GM12878 (cell line): ENCODE measurements at regions not wholly inside any gene's neighbourhood (a gene's known extent, or its start where the extent isn't known, plus 50 kb on each side); places are given as distances from the start of the nearest gene placed in this dataset.

Source experiments
- ATAC-seq: fragments of 200-7000 bp; cut with Tn5 transposase; 3 replicates; pipeline ENCODE4 v1.9.1; 2020; ENCODE audit warnings: mild to moderate bottlenecking, moderate library complexity
- BruUV-seq: library from RNA; stranded (reverse); fragments of 400-500 nt; replicated peaks from 2 replicates; lab custom pipeline; 2021; lab: Mats Ljungman, UMichigan
- CTCF ChIA-PET: fragments of 300-600 bp; sonication (Branson Sonifier 250); formaldehyde crosslinking; extraction: SDS; loops from one replicate; lab custom pipeline; 2021; ENCODE audit warnings: inconsistent platforms; lab: Yijun Ruan, JAX
- POLR2A ChIA-PET: fragments of 350-600 bp; formaldehyde crosslinking; extraction: SDS; loops from one replicate; lab custom pipeline; 2021; ENCODE audit warnings: inconsistent platforms; lab: Charles Lee
- RAD21 ChIA-PET: fragments of 300-600 bp; sonication (Branson Sonifier 250); formaldehyde crosslinking; loops from one replicate; lab custom pipeline; 2023; ENCODE audit warnings: antibody characterized with exemption; ENCODE audit not compliant: unreplicated experiment; lab: Charles Lee
- SMC1A ChIA-PET: fragments of 300-600 bp; sonication (Branson Sonifier 250); formaldehyde crosslinking; loops from one replicate; lab custom pipeline; 2023; ENCODE audit not compliant: unreplicated experiment, uncharacterized antibody; lab: Charles Lee
- DNase-seq: peaks from one replicate; pipeline ENCODE4 v3.0.0-alpha.2; 2011; ENCODE audit warnings: low read depth, low spot score
- FAIRE-seq: peaks from 3 replicates; lab custom pipeline; 2011; peaks lifted over from hg19 to GRCh38; lab: Jason Lieb, UNC
- H2AFZ ChIP-seq: 2 replicates; pipeline ENCODE4 v1.6.0; 2011; ENCODE audit warnings: low read depth, low read length, control low read depth; ENCODE audit not compliant: control insufficient read depth
- H3K27ac ChIP-seq: 2 replicates; pipeline ENCODE4 v1.5.1; 2011; ENCODE audit warnings: control low read depth; ENCODE audit not compliant: control insufficient read depth, insufficient read depth
- H3K27me3 ChIP-seq, 2 experiments: replicated peaks in 1 of 2; 2 replicates each; pipeline versions ENCODE4 v1.6.0 to v1.6.1; 2011; ENCODE audit warnings: low read length in 1 of 2; ENCODE audit not compliant: control insufficient read depth in 2 of 2, insufficient read depth in 2 of 2
- H3K36me3 ChIP-seq, 2 experiments: 2 replicates each; pipeline ENCODE4 v1.5.1; 2011; ENCODE audit warnings: low read length in 1 of 2; ENCODE audit not compliant: control insufficient read depth in 2 of 2, insufficient read depth in 2 of 2
- H3K4me1 ChIP-seq: 2 replicates; pipeline ENCODE4 v1.6.1; 2011; ENCODE audit warnings: mild to moderate bottlenecking, low read length, moderate library complexity, mixed read lengths; ENCODE audit not compliant: control insufficient read depth, insufficient read depth
- H3K4me2 ChIP-seq: 2 replicates; pipeline ENCODE4 v1.6.0; 2011; ENCODE audit warnings: control low read depth; ENCODE audit not compliant: control insufficient read depth, insufficient read depth
- H3K4me3 ChIP-seq: fragments of 200-600 bp; sonication (generic); 2 replicates; pipeline ENCODE4 v1.5.1; 2016
- H3K79me2 ChIP-seq: 2 replicates; pipeline ENCODE4 v1.6.0; 2011; ENCODE audit warnings: low read length; ENCODE audit not compliant: control insufficient read depth, insufficient read depth
- H3K9ac ChIP-seq: 2 replicates; pipeline ENCODE4 v1.8.0; 2011; ENCODE audit warnings: low read length, control low read depth, mixed read lengths; ENCODE audit not compliant: control insufficient read depth, insufficient read depth
- H3K9me3 ChIP-seq: replicated peaks from 3 replicates; pipeline ENCODE4 v1.5.1; 2011; ENCODE audit warnings: mild to moderate bottlenecking, low read length; ENCODE audit not compliant: control insufficient read depth, insufficient read depth
- H4K20me1 ChIP-seq: 2 replicates; pipeline ENCODE4 v1.6.0; 2011; ENCODE audit not compliant: control insufficient read depth, insufficient read depth
- BACH1 ChIP-seq: fragments of 450-650 bp; IDR thresholded peaks from 2 replicates; pipeline ENCODE4 v1.6.1; 2017; ENCODE audit warnings: mild to moderate bottlenecking, borderline replicate concordance
- BHLHE40 ChIP-seq, 2 experiments: fragments of 450-650 bp in 1 of 2; IDR thresholded peaks; 2 replicates each; pipeline ENCODE4 v1.6.1; 2011 to 2017; ENCODE audit warnings: low read depth in 2 of 2, borderline replicate concordance in 1 of 2, improper control_type of control experiment in 1 of 2, low read length in 1 of 2, mild to moderate bottlenecking in 1 of 2
- BMI1 ChIP-seq: fragments of 450-650 bp; IDR thresholded peaks from 2 replicates; pipeline ENCODE4 v1.6.1; 2016; ENCODE audit warnings: mild to moderate bottlenecking, moderate library complexity, borderline replicate concordance
- BRCA1 ChIP-seq: IDR thresholded peaks from 2 replicates; pipeline ENCODE4 v1.6.1; 2011; ENCODE audit warnings: low read depth, low read length, improper control_type of control experiment
- CTCF ChIP-seq, 3 experiments: IDR thresholded peaks in 2 of 3; conservative IDR thresholded peaks in 1 of 3; 2 replicates each; pipeline ENCODE4 v1.5.1; 2011; ENCODE audit warnings: low read depth in 3 of 3, low read length in 3 of 3, mild to moderate bottlenecking in 3 of 3, control low read depth in 2 of 3, moderate library complexity in 2 of 3, inconsistent platforms in 1 of 3, mixed read lengths in 1 of 3; ENCODE audit not compliant: control insufficient read depth in 2 of 3, insufficient read depth in 1 of 3; ENCODE audit errors: extremely low read depth in 1 of 3
- CUX1 ChIP-seq: IDR thresholded peaks from 2 replicates; pipeline ENCODE4 v1.6.1; 2012; ENCODE audit warnings: improper control_type of control experiment, low read depth, low read length; ENCODE audit not compliant: insufficient replicate concordance
- FOXK2 ChIP-seq: fragments of 450-650 bp; IDR thresholded peaks from 2 replicates; pipeline ENCODE4 v1.6.1; 2017; ENCODE audit warnings: mild to moderate bottlenecking, moderate library complexity
- KAT2A ChIP-seq: conservative IDR thresholded peaks from 2 replicates; pipeline ENCODE4 v1.6.1; 2011; ENCODE audit warnings: low read depth, low read length; ENCODE audit not compliant: control insufficient read depth
- NR2C1 ChIP-seq: fragments of 450-650 bp; IDR thresholded peaks from 2 replicates; pipeline ENCODE4 v1.6.1; 2017; ENCODE audit warnings: antibody characterized with exemption, mild to moderate bottlenecking, moderate library complexity
- POLR2A ChIP-seq: IDR thresholded peaks from 2 replicates; pipeline ENCODE4 v1.6.1; 2011; ENCODE audit warnings: low read depth, mild to moderate bottlenecking, low read length
- POLR2AphosphoS2 ChIP-seq: IDR thresholded peaks from 2 replicates; pipeline ENCODE4 v1.6.1; 2011; ENCODE audit warnings: low read depth, mild to moderate bottlenecking, low read length, improper control_type of control experiment, moderate library complexity
- RAD21 ChIP-seq: IDR thresholded peaks from 2 replicates; pipeline ENCODE4 v1.6.1; 2011; ENCODE audit warnings: mild to moderate bottlenecking, low read depth, low read length, moderate library complexity; ENCODE audit not compliant: insufficient read depth
- RFX5 ChIP-seq: IDR thresholded peaks from 2 replicates; pipeline ENCODE4 v1.6.1; 2011; ENCODE audit warnings: low read depth, low read length, improper control_type of control experiment
- SMC3 ChIP-seq: IDR thresholded peaks from 2 replicates; pipeline ENCODE4 v1.6.1; 2011; ENCODE audit warnings: low read length, improper control_type of control experiment, borderline replicate concordance
- SREBF1 ChIP-seq: IDR thresholded peaks from 2 replicates; pipeline ENCODE4 v1.6.1; 2012; ENCODE audit warnings: mild to moderate bottlenecking, low read length
- USF1 ChIP-seq: IDR thresholded peaks from 2 replicates; pipeline ENCODE4 v1.6.1; 2011; ENCODE audit warnings: borderline replicate concordance, low read depth, mild to moderate bottlenecking, moderate library complexity, mixed read lengths, low read length; ENCODE audit not compliant: insufficient read depth; ENCODE audit errors: extremely low read length
- WGBS: methylation state at CpG from one replicate; pipeline ENCODE4 v1.1.6; 2016; ENCODE audit warnings: low lambda C conversion rate; ENCODE audit not compliant: insufficient replicate concordance, insufficient coverage; ENCODE audit errors: missing lambda C conversion rate; 5-methylcytosine and 5-hydroxymethylcytosine counted together
- in situ Hi-C: fragments of 300-500 bp; cut with MboI; formaldehyde crosslinking; loops from 9 replicates; pipeline ENCODE4 v1.14.3; 2018; ENCODE audit warnings: mixed read lengths
- intact Hi-C: fragments of 100-400 bp; cut with micrococcal nuclease; formaldehyde crosslinking; loops from one replicate; pipeline ENCODE4 v1.14.2; 2022; ENCODE audit not compliant: unreplicated experiment

GRCh38 chr9:16133556-16134227, 580.8 kb downstream of the CCDC171 start:
- H2AFZ ChIP-seq = no peak overlapping the region
- no peak overlapping the region for H3K27ac ChIP-seq
- no peaks in the 10 kb centered on the region; a peak in 1 of 4 replicates for H3K27me3 ChIP-seq
- in situ Hi-C loops (loop anchor here (10.0 kb wide), 1 partner anchor 259 kb away; no protein-coding TSS in a partner anchor), intact Hi-C loops (loop anchor here (1.0 kb wide), 2 partner anchors 94 to 260 kb away; no protein-coding TSS in a partner anchor)
- H3K79me2 ChIP-seq = no peaks in the 10 kb centered on the region
- H3K4me2 ChIP-seq = no peak overlapping the region
- RAD21 ChIA-PET = interaction anchor here (0.7 to 1.6 kb wide), 7 partner anchors 17 to 263 kb away, joined by 3 to 5 read pairs (median 3); no protein-coding TSS in a partner anchor
- no peaks in the 10 kb centered on the region for H3K4me1 ChIP-seq
- H3K9me3 ChIP-seq = no peaks in the 10 kb centered on the region; the same call in 2 of the 3 replicates
- WGBS = 23% methylated on average over 19 of the region's 19 CpGs
- H3K36me3 ChIP-seq = no peaks in the 10 kb centered on the region
- no peak for DNase-seq
- CTCF ChIA-PET = interaction anchor here (0.6 to 4.1 kb wide), 19 partner anchors 10 to 1328 kb away, joined by 3 to 49 read pairs (median 5); no protein-coding TSS in a partner anchor
- no peaks in the 10 kb centered on the region for H4K20me1 ChIP-seq
- POLR2A ChIA-PET = no interaction called here
- H3K9ac ChIP-seq = no peak overlapping the region
- H3K4me3 ChIP-seq = no peak overlapping the region
- TF ChIP-seq BACH1 (no peak), FOXK2 (no peak), BHLHE40 (IDR thresholded peaks at IDR 0.05; ENCODE audit: borderline replicate concordance in 1 of 2, low read depth in 2 of 2, low read length in 1 of 2) (peak in 1 of 2 experiments; percentile 25; a peak in 1 of 4 replicates), RAD21 (peak; percentile 71), SREBF1 (no peak), NR2C1 (no peak), CUX1 (no peak), BMI1 (no peak), POLR2AphosphoS2 (no peak), KAT2A (no peak), SMC3 (peak; percentile 63), USF1 (peak; percentile 12), BRCA1 (no peak), CTCF (IDR thresholded peaks at IDR 0.05 in 2 of 3, conservative IDR thresholded peaks at IDR 0.05 in 1 of 3; ENCODE audit: control insufficient read depth in 2 of 3, extremely low read depth in 1 of 3, insufficient read depth in 1 of 3, low read depth in 3 of 3, low read length in 3 of 3) (peak; percentile 59 to 65 (median 64)), POLR2A (no peak), RFX5 (no peak)
- SMC1A ChIA-PET = interaction anchor here (0.6 to 4.1 kb wide), 4 partner anchors 95 to 260 kb away, joined by 3 to 30 read pairs (median 4); no protein-coding TSS in a partner anchor
- peak; percentile 90 for ATAC-seq
- peak; percentile 68 for FAIRE-seq
- no TSS peak for BruUV-seq
